GM12878 (cell line): ENCODE measurements at regions not wholly inside any gene's neighbourhood (a gene's known extent, or its start where the extent isn't known, plus 50 kb on each side); places are given as distances from the start of the nearest gene placed in this dataset.
"Not testable (repeated sequence)": the region's sequence is repeated elsewhere in the genome, so short reads cannot be mapped to it uniquely, and the experiment has no call there.

Experiments used
- ATAC-seq: fragments of 200-7000 bp; cut with Tn5 transposase; 3 replicates; pipeline ENCODE4 v1.9.1; 2020; ENCODE audit warnings: mild to moderate bottlenecking, moderate library complexity
- BruUV-seq: library from RNA; stranded (reverse); fragments of 400-500 nt; replicated peaks from 2 replicates; lab custom pipeline; 2021; lab: Mats Ljungman, UMichigan
- CTCF ChIA-PET: fragments of 300-600 bp; sonication (Branson Sonifier 250); formaldehyde crosslinking; extraction: SDS; loops from one replicate; lab custom pipeline; 2021; ENCODE audit warnings: inconsistent platforms; lab: Yijun Ruan, JAX
- POLR2A ChIA-PET: fragments of 350-600 bp; formaldehyde crosslinking; extraction: SDS; loops from one replicate; lab custom pipeline; 2021; ENCODE audit warnings: inconsistent platforms; lab: Charles Lee
- RAD21 ChIA-PET: fragments of 300-600 bp; sonication (Branson Sonifier 250); formaldehyde crosslinking; loops from one replicate; lab custom pipeline; 2023; ENCODE audit warnings: antibody characterized with exemption; ENCODE audit not compliant: unreplicated experiment; lab: Charles Lee
- SMC1A ChIA-PET: fragments of 300-600 bp; sonication (Branson Sonifier 250); formaldehyde crosslinking; loops from one replicate; lab custom pipeline; 2023; ENCODE audit not compliant: unreplicated experiment, uncharacterized antibody; lab: Charles Lee
- DNase-seq: peaks from one replicate; pipeline ENCODE4 v3.0.0-alpha.2; 2011; ENCODE audit warnings: low read depth, low spot score
- FAIRE-seq: peaks from 3 replicates; lab custom pipeline; 2011; peaks lifted over from hg19 to GRCh38; lab: Jason Lieb, UNC
- H2AFZ ChIP-seq: 2 replicates; pipeline ENCODE4 v1.6.0; 2011; ENCODE audit warnings: low read depth, low read length, control low read depth; ENCODE audit not compliant: control insufficient read depth
- H3K27ac ChIP-seq: 2 replicates; pipeline ENCODE4 v1.5.1; 2011; ENCODE audit warnings: control low read depth; ENCODE audit not compliant: control insufficient read depth, insufficient read depth
- H3K27me3 ChIP-seq, 2 experiments: replicated peaks in 1 of 2; 2 replicates each; pipeline versions ENCODE4 v1.6.0 to v1.6.1; 2011; ENCODE audit warnings: low read length in 1 of 2; ENCODE audit not compliant: control insufficient read depth in 2 of 2, insufficient read depth in 2 of 2
- H3K36me3 ChIP-seq, 2 experiments: 2 replicates each; pipeline ENCODE4 v1.5.1; 2011; ENCODE audit warnings: low read length in 1 of 2; ENCODE audit not compliant: control insufficient read depth in 2 of 2, insufficient read depth in 2 of 2
- H3K4me1 ChIP-seq: 2 replicates; pipeline ENCODE4 v1.6.1; 2011; ENCODE audit warnings: mild to moderate bottlenecking, low read length, moderate library complexity, mixed read lengths; ENCODE audit not compliant: control insufficient read depth, insufficient read depth
- H3K4me2 ChIP-seq: 2 replicates; pipeline ENCODE4 v1.6.0; 2011; ENCODE audit warnings: control low read depth; ENCODE audit not compliant: control insufficient read depth, insufficient read depth
- H3K4me3 ChIP-seq: fragments of 200-600 bp; sonication (generic); 2 replicates; pipeline ENCODE4 v1.5.1; 2016
- H3K79me2 ChIP-seq: 2 replicates; pipeline ENCODE4 v1.6.0; 2011; ENCODE audit warnings: low read length; ENCODE audit not compliant: control insufficient read depth, insufficient read depth
- H3K9ac ChIP-seq: 2 replicates; pipeline ENCODE4 v1.8.0; 2011; ENCODE audit warnings: low read length, control low read depth, mixed read lengths; ENCODE audit not compliant: control insufficient read depth, insufficient read depth
- H3K9me3 ChIP-seq: replicated peaks from 3 replicates; pipeline ENCODE4 v1.5.1; 2011; ENCODE audit warnings: mild to moderate bottlenecking, low read length; ENCODE audit not compliant: control insufficient read depth, insufficient read depth
- H4K20me1 ChIP-seq: 2 replicates; pipeline ENCODE4 v1.6.0; 2011; ENCODE audit not compliant: control insufficient read depth, insufficient read depth
- NBN ChIP-seq: fragments of 450-650 bp; IDR thresholded peaks from 2 replicates; pipeline ENCODE4 v1.6.1; 2016
- USF2 ChIP-seq: IDR thresholded peaks from 2 replicates; pipeline ENCODE4 v1.6.1; 2011; ENCODE audit warnings: low read depth, low read length, improper control_type of control experiment, borderline replicate concordance
- WGBS: methylation state at CpG from one replicate; pipeline ENCODE4 v1.1.6; 2016; ENCODE audit warnings: low lambda C conversion rate; ENCODE audit not compliant: insufficient replicate concordance, insufficient coverage; ENCODE audit errors: missing lambda C conversion rate; 5-methylcytosine and 5-hydroxymethylcytosine counted together
- in situ Hi-C: fragments of 300-500 bp; cut with MboI; formaldehyde crosslinking; loops from 9 replicates; pipeline ENCODE4 v1.14.3; 2018; ENCODE audit warnings: mixed read lengths
- intact Hi-C: fragments of 100-400 bp; cut with micrococcal nuclease; formaldehyde crosslinking; loops from one replicate; pipeline ENCODE4 v1.14.2; 2022; ENCODE audit not compliant: unreplicated experiment
- TF ChIP-seq, protein P1 (sequence below): fragments of 450-650 bp; formaldehyde crosslinking; IDR thresholded peaks from 2 replicates; pipeline ENCODE4 v1.4.0; 2020; ENCODE audit warnings: mild to moderate bottlenecking, moderate library complexity

DNA sequence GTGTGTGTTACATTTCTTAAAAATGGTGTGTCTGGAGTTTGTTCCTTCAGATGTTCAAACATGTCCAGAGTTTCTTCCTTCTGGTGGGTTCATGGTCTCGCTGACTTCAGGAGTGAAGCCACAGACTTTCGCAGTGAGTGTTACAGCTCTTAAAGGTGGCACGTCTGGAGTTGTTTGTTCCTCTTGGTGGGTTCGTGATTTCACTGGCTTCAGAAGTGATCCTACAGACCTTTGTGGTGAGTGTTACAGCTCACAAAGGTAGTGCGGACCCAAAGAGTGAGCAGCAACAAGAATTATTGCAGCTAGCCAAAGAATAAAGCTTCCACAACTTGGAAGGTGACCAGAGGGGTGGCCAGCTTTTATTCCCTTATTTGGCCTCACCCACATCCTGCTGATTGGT, 183.7 kb downstream of the COPRS start:
- H4K20me1 ChIP-seq, H3K79me2 ChIP-seq, H2AFZ ChIP-seq, RAD21 ChIA-PET, H3K9ac ChIP-seq, FAIRE-seq, H3K27me3 ChIP-seq, BruUV-seq, CTCF ChIA-PET, in situ Hi-C loops, H3K4me1 ChIP-seq, H3K4me3 ChIP-seq, H3K27ac ChIP-seq, DNase-seq, ATAC-seq, POLR2A ChIA-PET, H3K36me3 ChIP-seq, H3K9me3 ChIP-seq, intact Hi-C loops, H3K4me2 ChIP-seq: not testable (repeated sequence)
- SMC1A ChIA-PET: interaction anchor here (0.9 kb wide), 1 partner anchor 9 kb away, joined by 3 read pairs; no protein-coding TSS in a partner anchor
- WGBS: 11% methylated on average over 5 of the region's 5 CpGs

DNA sequence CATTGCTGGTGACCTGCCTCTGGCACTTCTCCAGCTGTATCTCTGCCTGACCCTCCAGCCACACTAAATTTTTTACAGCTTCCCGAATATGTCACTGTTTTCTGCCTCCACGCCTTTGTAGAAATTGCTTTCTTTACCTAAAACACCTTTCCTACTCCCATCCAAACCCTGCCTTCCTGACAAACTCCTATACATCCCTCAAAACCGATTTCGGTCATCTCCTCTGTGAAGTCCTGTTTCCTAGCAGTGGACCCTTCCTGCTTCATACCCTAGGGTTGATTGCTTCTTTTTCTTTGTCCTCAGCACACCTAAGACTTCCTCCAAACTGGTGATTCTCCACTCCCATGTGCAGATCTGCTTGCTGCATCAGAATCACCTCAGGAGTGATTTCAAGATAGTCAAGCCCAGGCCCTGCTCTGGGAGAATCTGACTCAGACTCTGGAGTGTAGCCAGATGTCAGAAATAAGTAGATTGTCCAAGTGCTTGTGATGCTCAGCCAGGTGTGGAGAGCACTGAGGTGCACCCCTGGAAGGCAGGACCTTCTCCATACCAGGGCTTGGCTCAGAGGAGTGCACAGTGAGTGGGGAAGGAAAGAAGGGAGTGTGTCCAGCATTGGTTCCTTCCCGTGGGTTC, 184.2 kb downstream of the COPRS start:
- no peaks in the 10 kb centered on the region; the same call in 2 of the 3 replicates for H3K9me3 ChIP-seq
- ATAC-seq (no peak), DNase-seq (no peak), FAIRE-seq (no peak)
- no peak overlapping the region for H3K9ac ChIP-seq
- H2AFZ ChIP-seq: no peak overlapping the region
- ChIA-PET CTCF (no interaction called here), RAD21 (no interaction called here), POLR2A (no interaction called here), SMC1A (interaction anchor here (0.9 kb wide), 1 partner anchor 10 kb away, joined by 3 read pairs; no protein-coding TSS in a partner anchor)
- intact Hi-C loops: no loop called here
- no peaks in the 10 kb centered on the region; the same call in 1 of the 2 replicates for H3K4me1 ChIP-seq
- H3K36me3 ChIP-seq: no peaks in the 10 kb centered on the region
- BruUV-seq: no TSS peak
- no peak overlapping the region for H3K27ac ChIP-seq
- H3K79me2 ChIP-seq: no peaks in the 10 kb centered on the region
- H4K20me1 ChIP-seq: no peaks in the 10 kb centered on the region
- TF ChIP-seq USF2 (no peak), NBN (no peak)
- TF ChIP-seq, protein P1, sequence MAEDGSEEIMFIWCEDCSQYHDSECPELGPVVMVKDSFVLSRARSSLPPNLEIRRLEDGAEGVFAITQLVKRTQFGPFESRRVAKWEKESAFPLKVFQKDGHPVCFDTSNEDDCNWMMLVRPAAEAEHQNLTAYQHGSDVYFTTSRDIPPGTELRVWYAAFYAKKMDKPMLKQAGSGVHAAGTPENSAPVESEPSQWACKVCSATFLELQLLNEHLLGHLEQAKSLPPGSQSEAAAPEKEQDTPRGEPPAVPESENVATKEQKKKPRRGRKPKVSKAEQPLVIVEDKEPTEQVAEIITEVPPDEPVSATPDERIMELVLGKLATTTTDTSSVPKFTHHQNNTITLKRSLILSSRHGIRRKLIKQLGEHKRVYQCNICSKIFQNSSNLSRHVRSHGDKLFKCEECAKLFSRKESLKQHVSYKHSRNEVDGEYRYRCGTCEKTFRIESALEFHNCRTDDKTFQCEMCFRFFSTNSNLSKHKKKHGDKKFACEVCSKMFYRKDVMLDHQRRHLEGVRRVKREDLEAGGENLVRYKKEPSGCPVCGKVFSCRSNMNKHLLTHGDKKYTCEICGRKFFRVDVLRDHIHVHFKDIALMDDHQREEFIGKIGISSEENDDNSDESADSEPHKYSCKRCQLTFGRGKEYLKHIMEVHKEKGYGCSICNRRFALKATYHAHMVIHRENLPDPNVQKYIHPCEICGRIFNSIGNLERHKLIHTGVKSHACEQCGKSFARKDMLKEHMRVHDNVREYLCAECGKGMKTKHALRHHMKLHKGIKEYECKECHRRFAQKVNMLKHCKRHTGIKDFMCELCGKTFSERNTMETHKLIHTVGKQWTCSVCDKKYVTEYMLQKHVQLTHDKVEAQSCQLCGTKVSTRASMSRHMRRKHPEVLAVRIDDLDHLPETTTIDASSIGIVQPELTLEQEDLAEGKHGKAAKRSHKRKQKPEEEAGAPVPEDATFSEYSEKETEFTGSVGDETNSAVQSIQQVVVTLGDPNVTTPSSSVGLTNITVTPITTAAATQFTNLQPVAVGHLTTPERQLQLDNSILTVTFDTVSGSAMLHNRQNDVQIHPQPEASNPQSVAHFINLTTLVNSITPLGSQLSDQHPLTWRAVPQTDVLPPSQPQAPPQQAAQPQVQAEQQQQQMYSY (CRISPR knock-in tag): no peak
- 17% methylated on average over 5 of the region's 5 CpGs for WGBS
- no peaks in the 10 kb centered on the region; a peak in 1 of 4 replicates for H3K27me3 ChIP-seq
- in situ Hi-C loops: no loop called here
- no peak overlapping the region for H3K4me3 ChIP-seq
- no peak overlapping the region for H3K4me2 ChIP-seq
